ENCODE measurements at regions not wholly inside any gene's neighbourhood (a gene's known extent, or its start where the extent isn't known, plus 50 kb on each side); places are given as distances from the start of the nearest gene placed in this dataset.

DNA sequence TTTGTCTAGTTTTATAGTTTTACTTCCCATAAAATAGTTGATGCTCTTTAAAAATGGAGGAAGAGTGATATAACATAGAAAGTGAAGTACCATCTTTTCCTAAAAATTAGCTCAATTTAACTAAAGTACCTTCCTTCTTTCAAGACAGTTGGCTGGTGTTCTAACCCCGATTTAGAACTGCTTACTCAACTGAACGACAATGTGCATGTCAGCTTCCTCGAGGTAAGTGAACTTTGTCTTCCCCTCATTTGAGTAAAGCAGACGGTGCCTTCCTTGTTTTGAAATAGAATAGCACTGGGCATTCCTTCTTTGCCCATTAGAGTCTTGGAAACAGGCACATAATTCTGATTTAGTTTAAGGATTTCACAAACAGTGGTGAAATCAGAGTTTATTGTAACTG is 1519.2 kb downstream of the EFNB2 start:
- Histone ChIP-seq H3K79me2 (no peaks in the 10 kb centered on the region), H3K9me3 (ENCODE audit: low read depth) (no peaks in the 10 kb centered on the region), H3K4me1 (ENCODE audit: insufficient read depth) (no peaks in the 10 kb centered on the region), H3K9me2 (replicated peaks; ENCODE audit: insufficient read depth) (no peaks in the 10 kb centered on the region), H3K27me3 (no peaks in the 10 kb centered on the region), H3K4me2 (no peak overlapping the region), H3K27ac (no peak overlapping the region), H4K20me1 (ENCODE audit: insufficient read depth, poor library complexity, severe bottlenecking) (no peaks in the 10 kb centered on the region), H2AFZ (peak overlapping the region; percentile 6), H3K4me3 (no peak overlapping the region), H3K36me3 (replicated peaks; ENCODE audit: insufficient read depth, low read depth) (no peaks in the 10 kb centered on the region)
- TF ChIP-seq EZH2phosphoT487 (IDR thresholded peaks at IDR 0.05; ENCODE audit: low read depth, severe bottlenecking, unreplicated experiment) (no peak), EZH2 (IDR thresholded peaks at IDR 0.05; ENCODE audit: borderline replicate concordance) (no peak), CTCF (IDR thresholded peaks at IDR 0.05; ENCODE audit: poor library complexity) (no peak)
- WGBS (ENCODE audit: low lambda C conversion rate, missing lambda C conversion rate) = 60% methylated on average over 4 of the region's 4 CpGs
- DNase-seq (ENCODE audit: low spot score) = no peak

- TF ChIP-seq EZH2 (IDR thresholded peaks at IDR 0.05; ENCODE audit: borderline replicate concordance) = no peak
- no peak for TF ChIP-seq CTCF (IDR thresholded peaks at IDR 0.05; ENCODE audit: poor library complexity)
- no peak for TF ChIP-seq EZH2phosphoT487 (IDR thresholded peaks at IDR 0.05; ENCODE audit: low read depth, severe bottlenecking, unreplicated experiment)
- no peak overlapping the region for H2AFZ ChIP-seq
- H3K79me2 ChIP-seq = no peaks in the 10 kb centered on the region
- H3K9me3 ChIP-seq (ENCODE audit: low read depth) = no peaks in the 10 kb centered on the region
- H3K4me3 ChIP-seq = no peak overlapping the region
- 92% methylated on average over 5 of the region's 5 CpGs for WGBS (ENCODE audit: low lambda C conversion rate, missing lambda C conversion rate)
- no peaks in the 10 kb centered on the region for H4K20me1 ChIP-seq (ENCODE audit: insufficient read depth, poor library complexity, severe bottlenecking)
- no peak overlapping the region for H3K4me2 ChIP-seq
- no peak for DNase-seq (ENCODE audit: low spot score)
- no peaks in the 10 kb centered on the region for H3K27me3 ChIP-seq
- no peak overlapping the region for H3K27ac ChIP-seq
- H3K9me2 ChIP-seq (replicated peaks; ENCODE audit: insufficient read depth) = no peaks in the 10 kb centered on the region
- H3K36me3 ChIP-seq (replicated peaks; ENCODE audit: insufficient read depth, low read depth) = no peaks in the 10 kb centered on the region
- no peaks in the 10 kb centered on the region for H3K4me1 ChIP-seq (ENCODE audit: insufficient read depth)
Measured at GRCh38 chr13:105008604-105009003, 1526.9 kb downstream of the EFNB2 start.

- no peaks in the 10 kb centered on the region for H3K9me3 ChIP-seq (ENCODE audit: low read depth)
- no peak overlapping the region for H2AFZ ChIP-seq
- H3K4me3 ChIP-seq = no peak overlapping the region
- H3K4me2 ChIP-seq = no peak overlapping the region
- DNase-seq (ENCODE audit: low spot score) = no peak
- no peaks in the 10 kb centered on the region for H4K20me1 ChIP-seq (ENCODE audit: insufficient read depth, poor library complexity, severe bottlenecking)
- TF ChIP-seq CTCF (IDR thresholded peaks at IDR 0.05; ENCODE audit: poor library complexity) (no peak), EZH2 (IDR thresholded peaks at IDR 0.05; ENCODE audit: borderline replicate concordance) (no peak), EZH2phosphoT487 (IDR thresholded peaks at IDR 0.05; ENCODE audit: low read depth, severe bottlenecking, unreplicated experiment) (no peak)
- WGBS (ENCODE audit: low lambda C conversion rate, missing lambda C conversion rate) = 86% methylated on average over 6 of the region's 6 CpGs
- H3K27me3 ChIP-seq = no peaks in the 10 kb centered on the region
- no peaks in the 10 kb centered on the region for H3K79me2 ChIP-seq
- no peaks in the 10 kb centered on the region for H3K9me2 ChIP-seq (replicated peaks; ENCODE audit: insufficient read depth)
- no peaks in the 10 kb centered on the region for H3K4me1 ChIP-seq (ENCODE audit: insufficient read depth)
- H3K27ac ChIP-seq = no peak overlapping the region
- H3K36me3 ChIP-seq (replicated peaks; ENCODE audit: insufficient read depth, low read depth) = no peaks in the 10 kb centered on the region
Measured at GRCh38 chr13:105007166-105007808, 1528.2 kb downstream of the EFNB2 start.

Measured in hepatocyte (in vitro differentiated cells).